ENCODE measurements at regions not wholly inside any gene's neighbourhood (a gene's known extent, or its start where the extent isn't known, plus 50 kb on each side); places are given as distances from the start of the nearest gene placed in this dataset.

GRCh38 chr11:98772893-98773292 is 247.9 kb upstream of the CNTN5 start:
- in situ Hi-C loops (cut with MboI; ENCODE audit: low sequenced_read_pairs) (no loop called here), dilution Hi-C loops (cut with HindIII; ENCODE audit: low sequenced_read_pairs, unreplicated experiment) (no loop called here), intact Hi-C loops (cut with micrococcal nuclease) (no loop called here)
- CTCF ChIA-PET = no interaction called here
- H3K36me3 ChIP-seq (ENCODE audit: control insufficient read depth, insufficient read depth, low read length) = no peaks in the 10 kb centered on the region
- no peak overlapping the region for H3K14ac ChIP-seq (replicated peaks; ENCODE audit: low read depth, low read length)
- TF ChIP-seq USF2 (IDR thresholded peaks at IDR 0.05; ENCODE audit: low read depth, low read length) = no peak
- no peak for TF ChIP-seq CEBPB (IDR thresholded peaks at IDR 0.05; ENCODE audit: low read depth, low read length)
- no peak for TF ChIP-seq MAZ (IDR thresholded peaks at IDR 0.05; ENCODE audit: borderline replicate concordance, low read depth, low read length)
- no peak for TF ChIP-seq FOS (IDR thresholded peaks at IDR 0.05; ENCODE audit: low read depth, low read length)
- TF ChIP-seq RCOR1 (IDR thresholded peaks at IDR 0.05; ENCODE audit: insufficient replicate concordance, low read length) = no peak
- TF ChIP-seq NFE2L2 (IDR thresholded peaks at IDR 0.05; ENCODE audit: low read depth, low read length) = no peak
- TF ChIP-seq CHD1 (IDR thresholded peaks at IDR 0.05; ENCODE audit: low read depth, low read length) = no peak
- no peak for TF ChIP-seq RFX5 (IDR thresholded peaks at IDR 0.05; ENCODE audit: low read depth, low read length)
- TF ChIP-seq CTCF (conservative IDR thresholded peaks at IDR 0.05; ENCODE audit: low read depth, low read length) = no peak
- TF ChIP-seq MXI1 (IDR thresholded peaks at IDR 0.05; ENCODE audit: borderline replicate concordance, low read depth, low read length) = no peak
- H3K4me3 ChIP-seq (ENCODE audit: insufficient read depth, low read depth, low read length) = no peak overlapping the region
- H3K4me1 ChIP-seq (ENCODE audit: control insufficient read depth, insufficient read depth, low read length) = no peaks in the 10 kb centered on the region
- DNase-seq (no peak), ATAC-seq (ENCODE audit: low read depth) (no peak)
- H3K27me3 ChIP-seq (ENCODE audit: control insufficient read depth, insufficient read depth, low read length) = no peaks in the 10 kb centered on the region
- H3K9me3 ChIP-seq (ENCODE audit: control insufficient read depth, insufficient read depth, low read length) = peaks cover 2% of the 10 kb centered on the region; the same call in 1 of the 2 replicates
- no TSS peak for BruUV-seq (replicated peaks)
- H4K5ac ChIP-seq (ENCODE audit: low read depth, low read length) = no peak overlapping the region
- no peak overlapping the region for H3K9ac ChIP-seq (ENCODE audit: low read depth, low read length)
- no peak overlapping the region for H3K4me2 ChIP-seq (ENCODE audit: low read depth, low read length)
- no peak overlapping the region for H3K27ac ChIP-seq (ENCODE audit: insufficient read depth, low read length)
- no peaks in the 10 kb centered on the region for H3K9me1 ChIP-seq (ENCODE audit: insufficient read depth, low read length)
- no peak overlapping the region for H4K91ac ChIP-seq (ENCODE audit: insufficient read depth, low read depth, low read length)
- no peak overlapping the region for H3K23ac ChIP-seq (ENCODE audit: low read depth, low read length)
- H3K79me1 ChIP-seq (ENCODE audit: low read depth in 1 of 2, low read length in 2 of 2) = no peaks in the 10 kb centered on the region
- H2BK5ac ChIP-seq (ENCODE audit: low read depth, low read length, poor library complexity, severe bottlenecking) = no peak overlapping the region
- H3K56ac ChIP-seq (ENCODE audit: extremely low read depth, insufficient read depth, low read length) = no peak overlapping the region
- H2BK120ac ChIP-seq (ENCODE audit: low read depth, low read length) = no peak overlapping the region
- no CpG with 5 or more reads among the region's 2 CpGs for WGBS, 2 experiments (ENCODE audit: extremely low coverage in 2 of 2, insufficient read length in 1 of 2)
- H2AFZ ChIP-seq (replicated peaks; ENCODE audit: low read length, poor library complexity) = no peak overlapping the region
- no peak overlapping the region for H3K18ac ChIP-seq (ENCODE audit: low read depth, low read length)
- H2BK15ac ChIP-seq (ENCODE audit: low read depth, low read length) = no peak overlapping the region
- no peaks in the 10 kb centered on the region for H4K20me1 ChIP-seq (ENCODE audit: insufficient read depth, low read length)
- H4K8ac ChIP-seq (ENCODE audit: low read depth in 2 of 2, low read length in 2 of 2) = no peak overlapping the region
- no peak overlapping the region for H3K4ac ChIP-seq (ENCODE audit: low read depth, low read length)
- H2AK9ac ChIP-seq (replicated peaks; ENCODE audit: low read depth, low read length, poor library complexity) = no peak overlapping the region
- no peak overlapping the region for H2AK5ac ChIP-seq (ENCODE audit: low read depth, low read length)
- H2BK20ac ChIP-seq (ENCODE audit: low read depth, low read length) = no peak overlapping the region
- POLR2A ChIA-PET (ENCODE audit: unreplicated experiment) = no interaction called here

Measured in IMR-90 (cell line).